ENCODE measurements at regions not wholly inside any gene's neighbourhood (a gene's known extent, or its start where the extent isn't known, plus 50 kb on each side); places are given as distances from the start of the nearest gene placed in this dataset.
"Not testable (repeated sequence)": the region's sequence is repeated elsewhere in the genome, so short reads cannot be mapped to it uniquely, and the experiment has no call there.

- not testable (repeated sequence) for DNase-seq (ENCODE audit: low spot score); FAIRE-seq
These were observed 316.7 kb downstream of the BCL2L11 start for GRCh38 chr2:111437288-111437990.

DNA sequence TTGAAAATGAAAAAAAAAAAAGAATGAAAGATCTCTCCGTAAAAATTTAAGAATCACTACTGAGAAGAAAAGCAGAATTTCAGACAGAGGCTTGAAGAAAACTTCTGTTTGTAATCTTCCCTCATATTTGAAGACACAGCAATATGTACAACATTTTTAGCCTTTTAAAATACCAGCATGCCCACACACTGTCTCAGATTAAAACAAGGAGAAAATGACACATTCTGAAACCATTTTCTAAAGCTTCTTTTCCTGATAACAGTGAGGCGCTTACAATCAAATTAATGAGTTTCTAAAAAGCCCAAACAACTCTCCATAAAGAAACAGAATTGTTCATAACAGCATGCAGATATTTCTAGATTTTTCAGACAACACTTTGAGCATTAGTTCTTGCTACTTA lies 317.4 kb downstream of the BCL2L11 start:
- not testable (repeated sequence) for FAIRE-seq; DNase-seq (ENCODE audit: low spot score)

DNA sequence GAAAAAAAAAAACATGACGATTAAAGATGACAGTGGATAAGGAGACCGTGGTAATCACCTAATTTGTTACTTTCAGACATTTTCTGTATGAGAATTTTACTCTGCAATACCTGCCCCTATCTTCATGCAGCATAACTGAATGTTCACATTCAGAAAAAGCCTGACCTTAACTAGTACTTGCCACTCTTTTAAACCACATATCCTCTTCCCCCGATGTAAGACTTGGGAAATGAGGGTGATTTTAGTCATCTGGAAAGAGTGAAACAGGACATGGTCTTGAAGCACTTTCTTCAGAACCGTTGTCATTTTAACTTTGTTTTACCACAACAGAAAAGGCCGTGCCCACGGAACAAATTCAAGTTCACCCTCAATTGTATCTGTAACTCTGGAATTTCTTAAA lies 318.5 kb downstream of the BCL2L11 start:
- not testable (repeated sequence) for DNase-seq (ENCODE audit: low spot score); FAIRE-seq

GRCh38 chr2:111441614-111442013 lies 320.9 kb downstream of the BCL2L11 start:
- not testable (repeated sequence) for FAIRE-seq; DNase-seq (ENCODE audit: low spot score)

- DNase-seq (ENCODE audit: low spot score); FAIRE-seq: not testable (repeated sequence)
These were observed 322.2 kb downstream of the BCL2L11 start for GRCh38 chr2:111442767-111443454.

DNA sequence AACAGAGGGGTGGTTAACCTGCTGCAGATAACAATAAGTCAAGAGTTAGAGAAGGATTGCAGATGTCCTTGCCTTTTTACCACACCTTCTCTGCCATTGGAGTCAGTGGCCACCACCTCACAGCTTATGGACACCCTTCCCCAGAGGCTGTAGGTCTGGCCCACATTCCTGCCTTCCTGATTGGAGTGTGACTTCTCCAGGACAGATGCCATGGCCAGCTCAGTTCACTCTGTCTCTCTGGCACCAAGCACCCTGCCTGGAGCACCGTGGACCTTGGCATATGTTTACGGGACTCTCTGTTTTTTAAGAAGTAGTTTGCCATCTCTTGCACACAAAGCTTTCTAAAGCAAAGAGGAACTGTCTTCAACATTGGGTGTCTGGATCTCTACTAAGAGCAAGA lies 323.8 kb downstream of the BCL2L11 start:
- not testable (repeated sequence) for DNase-seq (ENCODE audit: low spot score); FAIRE-seq

- not testable (repeated sequence) for FAIRE-seq; DNase-seq (ENCODE audit: low spot score)
These were observed 324.6 kb downstream of the BCL2L11 start for GRCh38 chr2:111445191-111445929.

DNA sequence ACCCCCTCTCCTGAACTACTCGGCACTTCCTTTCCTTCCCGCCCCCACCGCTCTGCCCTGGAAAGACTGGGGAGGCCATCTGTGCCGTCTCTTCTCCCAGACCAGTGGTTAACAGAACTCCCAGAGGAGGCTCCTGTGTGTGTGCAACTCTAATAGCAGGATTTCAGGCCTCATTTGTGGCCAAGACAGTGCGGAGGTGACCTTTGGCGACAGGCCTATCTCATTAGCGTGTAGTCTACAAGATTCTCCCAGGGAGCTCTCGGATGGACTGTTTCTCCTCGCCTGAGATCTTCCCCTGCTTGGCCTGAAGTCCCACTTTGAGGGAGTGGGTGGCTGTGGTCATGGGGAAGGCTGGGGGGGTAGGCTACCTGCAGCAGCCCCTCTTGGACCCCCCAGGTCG lies 325.2 kb downstream of the BCL2L11 start:
- DNase-seq (ENCODE audit: low spot score); FAIRE-seq: not testable (repeated sequence)

- not testable (repeated sequence) for FAIRE-seq; DNase-seq (ENCODE audit: low spot score)
These were observed 326.8 kb downstream of the BCL2L11 start for GRCh38 chr2:111447482-111447881.

GRCh38 chr2:111448796-111449195 lies 328.1 kb downstream of the BCL2L11 start:
- not testable (repeated sequence) for FAIRE-seq; DNase-seq (ENCODE audit: low spot score)

DNA sequence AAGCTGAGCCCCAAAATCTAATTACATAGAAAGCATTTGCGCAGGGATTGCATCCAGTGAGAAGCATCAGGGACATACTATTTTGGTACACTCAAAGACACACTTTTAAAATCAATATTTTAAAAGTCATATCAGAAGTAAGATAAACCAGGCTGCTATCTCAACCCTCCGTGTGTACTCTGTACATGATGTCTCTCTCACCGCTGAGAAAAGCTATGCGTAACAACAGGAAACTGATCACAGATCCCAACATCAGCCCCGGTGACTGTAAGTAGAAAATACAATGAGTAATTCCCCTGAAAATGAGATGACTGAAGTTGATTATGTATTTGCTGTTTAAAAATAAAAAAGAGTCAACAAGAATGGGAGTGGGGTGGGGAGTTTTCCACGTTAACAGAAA lies 329.8 kb downstream of the BCL2L11 start:
- FAIRE-seq; DNase-seq (ENCODE audit: low spot score): not testable (repeated sequence)

DNA sequence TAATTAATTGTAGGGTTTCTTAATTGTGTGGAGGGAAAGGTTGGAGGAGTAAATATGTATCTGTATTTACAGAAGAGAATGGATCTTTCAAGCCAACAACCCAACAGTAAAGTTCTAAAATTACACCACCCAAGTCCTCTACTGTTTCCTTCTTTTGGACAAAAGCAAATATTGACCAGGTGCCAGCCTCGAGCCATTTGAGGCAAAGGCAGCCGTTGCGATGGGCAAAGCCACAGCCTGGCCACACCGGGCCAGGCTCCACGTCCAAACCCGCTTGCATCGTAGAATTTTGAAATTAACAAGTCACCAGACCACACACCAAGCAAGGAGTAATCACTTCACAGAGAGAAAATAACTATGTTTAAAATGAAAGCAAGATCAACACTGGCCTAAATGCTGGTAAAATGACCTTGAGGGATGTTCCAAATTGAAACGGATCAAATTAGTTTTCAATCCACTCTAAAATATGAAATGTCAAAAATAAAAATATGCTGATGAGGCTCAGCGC lies 331.0 kb downstream of the BCL2L11 start:
- FAIRE-seq; DNase-seq (ENCODE audit: low spot score): not testable (repeated sequence)

DNA sequence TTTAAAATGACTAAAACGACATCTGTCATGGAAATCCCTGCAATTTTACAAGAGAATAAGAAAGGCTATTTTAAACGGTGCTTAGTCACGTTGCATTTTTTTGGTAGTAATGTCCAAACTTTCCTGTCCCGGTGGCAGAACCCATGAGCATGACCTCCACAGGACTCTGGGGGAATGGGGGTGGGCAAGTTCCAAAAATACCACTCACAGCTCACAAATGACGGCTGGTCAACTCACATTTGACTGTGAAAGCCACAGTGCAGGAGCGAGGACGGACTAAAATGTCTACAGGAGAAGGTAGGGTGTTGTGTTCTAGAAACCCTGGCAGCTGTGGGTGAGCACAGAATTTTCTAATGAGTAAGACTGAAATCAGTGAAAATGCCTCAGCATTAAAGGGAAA lies 331.5 kb downstream of the BCL2L11 start:
- not testable (repeated sequence) for DNase-seq (ENCODE audit: low spot score); FAIRE-seq

DNA sequence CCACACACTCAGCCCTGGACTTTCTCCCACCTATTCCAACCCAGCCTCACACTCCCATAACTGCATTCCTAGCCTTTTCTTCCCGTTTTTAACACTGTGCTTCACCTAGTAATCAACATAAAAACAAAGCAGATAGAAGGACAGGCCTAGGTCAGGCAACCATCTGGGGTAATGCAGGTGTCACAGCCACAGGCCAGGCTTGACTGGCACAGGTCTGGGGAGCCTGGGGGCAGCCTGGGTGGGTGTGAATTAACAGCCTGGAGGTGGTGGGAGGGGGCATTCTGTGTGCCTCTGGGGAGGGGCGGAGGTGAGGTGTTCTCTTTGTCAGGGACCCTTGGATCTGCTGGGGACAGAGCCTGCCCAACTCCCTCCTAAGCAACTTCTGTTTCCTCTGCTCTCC lies 332.6 kb downstream of the BCL2L11 start:
- not testable (repeated sequence) for FAIRE-seq; DNase-seq (ENCODE audit: low spot score)

DNA sequence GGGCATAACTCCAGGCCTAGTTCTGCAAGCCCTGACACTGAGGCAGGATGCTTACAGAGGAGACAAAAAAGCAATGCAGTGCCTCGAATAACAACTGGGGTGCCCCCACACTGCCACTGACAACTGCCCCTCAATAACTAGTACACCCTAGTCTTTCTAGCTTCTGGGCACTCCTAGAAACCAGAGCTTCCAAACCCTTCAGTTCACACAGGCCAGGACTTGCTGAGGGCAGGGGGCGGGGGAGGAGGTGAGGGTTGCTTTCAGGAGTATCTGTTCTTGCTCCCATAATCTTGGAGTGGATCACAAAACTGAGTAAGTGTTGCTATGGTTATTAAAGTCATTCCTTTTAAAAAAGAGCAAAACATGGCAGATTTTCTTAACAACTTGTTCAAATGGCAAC lies 333.1 kb downstream of the BCL2L11 start:
- FAIRE-seq; DNase-seq (ENCODE audit: low spot score): not testable (repeated sequence)

DNA sequence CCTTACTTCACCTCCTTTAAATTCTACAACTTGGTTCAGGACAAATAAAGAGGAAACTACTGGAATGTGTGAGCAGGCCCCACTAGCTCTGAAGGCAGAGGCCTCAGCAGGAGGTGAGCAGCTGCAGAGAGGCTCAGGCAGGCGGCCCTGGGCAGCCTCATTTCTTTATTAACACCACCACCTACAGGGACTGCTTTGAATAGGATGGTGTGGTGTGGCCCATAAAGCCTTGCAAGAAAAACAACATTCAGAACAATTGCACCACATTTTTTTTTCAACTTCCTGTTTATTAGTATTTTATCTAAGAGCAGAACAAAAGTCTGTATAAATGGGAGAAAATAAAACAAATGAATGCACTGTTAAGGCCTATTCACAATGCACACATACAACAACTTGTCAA lies 333.7 kb downstream of the BCL2L11 start:
- not testable (repeated sequence) for FAIRE-seq

DNA sequence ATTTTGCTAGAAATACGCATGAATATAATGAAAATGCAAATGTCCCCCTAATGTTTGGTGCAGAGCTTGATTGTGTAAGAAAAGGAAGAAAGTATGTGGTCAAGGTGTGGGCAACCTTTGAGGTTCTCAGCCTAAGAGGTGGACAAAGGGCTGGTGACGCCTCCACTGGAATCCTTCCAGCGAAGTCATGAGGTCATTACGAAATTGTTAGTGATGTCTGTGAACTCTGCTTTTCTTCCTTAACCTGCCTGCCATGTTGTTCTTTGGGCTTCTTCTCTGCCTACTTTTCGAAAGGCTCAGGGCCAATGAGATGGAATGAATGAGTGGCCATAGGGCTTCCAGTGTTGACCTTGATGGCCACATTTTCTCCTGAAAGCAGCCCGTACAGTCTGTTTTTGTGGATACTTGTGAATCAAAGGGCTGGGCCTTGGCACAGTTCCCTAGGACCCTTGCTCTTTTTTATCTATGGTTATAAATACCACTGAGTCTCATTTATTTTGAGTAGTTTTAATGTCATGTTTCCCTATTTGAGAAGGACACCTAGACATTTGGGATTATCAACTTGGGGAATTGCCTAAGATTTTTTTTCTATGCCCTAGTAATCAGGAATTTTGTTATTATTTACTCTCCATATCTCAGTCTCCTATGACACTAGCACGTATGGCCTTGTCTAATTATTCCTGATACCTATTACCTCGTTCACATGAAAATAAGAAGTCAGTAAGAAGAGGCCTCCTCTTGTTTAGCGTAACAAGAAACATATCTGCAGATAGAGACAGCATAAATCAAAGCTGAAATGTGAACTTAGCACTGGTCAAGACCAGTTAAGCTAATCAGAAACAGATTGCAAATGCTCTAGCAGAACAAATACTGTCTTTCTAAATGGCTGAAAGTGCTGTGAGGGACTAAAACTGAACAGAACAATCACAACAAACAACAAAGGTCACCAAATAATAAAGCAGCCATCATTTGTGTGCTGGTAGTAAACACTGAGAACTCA lies 334.6 kb downstream of the BCL2L11 start:
- DNase-seq (ENCODE audit: low spot score); FAIRE-seq: not testable (repeated sequence)

More for the DNA sequence above, 333.7 kb downstream of the BCL2L11 start:
- not testable (repeated sequence) for DNase-seq (ENCODE audit: low spot score)

DNA sequence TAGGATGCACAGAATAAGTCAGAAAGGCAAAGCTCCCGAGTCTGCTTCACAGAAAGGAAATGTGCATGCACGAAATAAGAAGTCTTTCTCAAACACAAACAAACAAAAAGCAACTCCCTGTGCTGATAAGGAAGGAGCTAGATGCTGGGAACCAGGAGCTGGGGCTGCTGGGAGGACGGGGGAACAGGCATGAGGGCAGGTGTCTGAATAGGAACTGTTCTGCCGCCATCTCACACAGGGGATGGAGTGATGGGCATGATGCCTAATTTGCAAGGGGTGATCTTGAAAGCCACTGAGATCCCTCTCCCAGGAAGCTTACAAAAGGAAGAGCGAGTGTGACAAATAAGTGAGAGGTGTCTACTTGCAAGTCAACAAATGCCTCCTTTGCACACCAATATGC lies 336.5 kb downstream of the BCL2L11 start:
- not testable (repeated sequence) for DNase-seq (ENCODE audit: low spot score); FAIRE-seq

DNA sequence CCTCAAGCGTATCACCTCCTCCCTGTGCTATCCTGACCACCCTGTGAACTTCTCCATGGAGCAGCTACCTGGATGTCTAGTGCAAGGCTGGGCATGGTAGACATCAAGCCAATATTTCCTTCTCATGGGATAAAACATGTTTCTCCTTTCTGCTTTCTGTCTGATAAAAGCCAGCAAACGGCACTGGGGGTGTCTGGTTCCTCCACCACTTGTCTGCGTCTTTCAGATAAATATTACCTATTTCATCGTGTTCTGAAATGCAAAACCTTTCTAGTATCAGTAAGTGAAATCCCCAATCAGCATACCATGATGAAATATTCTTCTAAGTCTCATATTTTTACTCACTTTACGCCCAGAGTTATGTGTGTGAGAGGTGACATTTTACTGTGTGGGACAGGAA lies 340.2 kb downstream of the BCL2L11 start:
- not testable (repeated sequence) for FAIRE-seq; DNase-seq (ENCODE audit: low spot score)

DNA sequence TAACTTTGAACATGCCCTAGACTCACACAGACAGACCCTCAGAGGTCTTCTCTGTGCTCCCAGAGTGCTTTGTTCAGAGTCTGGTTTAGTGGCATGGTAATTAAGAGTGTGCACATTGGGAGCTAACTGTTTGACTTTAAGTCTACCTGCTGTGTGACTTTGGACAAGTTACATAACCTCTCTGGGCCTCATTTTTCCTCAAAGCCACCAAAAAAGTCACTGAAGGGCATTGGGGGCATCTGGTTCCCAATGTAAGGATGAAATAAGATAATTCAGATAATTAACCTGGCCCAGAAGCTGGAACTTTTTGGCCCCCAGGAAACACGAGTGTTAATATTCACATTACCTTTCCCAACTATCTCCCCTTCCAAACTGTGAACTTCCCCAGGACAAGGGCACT lies 341.1 kb downstream of the BCL2L11 start:
- not testable (repeated sequence) for FAIRE-seq; DNase-seq (ENCODE audit: low spot score)
